ENCODE measurements at regions not wholly inside any gene's neighbourhood (a gene's known extent, or its start where the extent isn't known, plus 50 kb on each side); places are given as distances from the start of the nearest gene placed in this dataset.

- no peak overlapping the region for H3K4me2 ChIP-seq (ENCODE audit: insufficient read depth in 1 of 2, low read depth in 2 of 2, low read length in 2 of 2)
- H3K4ac ChIP-seq (replicated peaks; ENCODE audit: insufficient read length, low read depth, low read length): no peak overlapping the region
- H3K79me1 ChIP-seq (ENCODE audit: low read depth, low read length): no peaks in the 10 kb centered on the region
- no peak for DNase-seq (ENCODE audit: low read depth in 1 of 2, low spot score in 2 of 2)
- ChIA-PET CTCF (ENCODE audit: partially characterized antibody) (interaction anchor here (0.6 to 1.5 kb wide), 4 partner anchors 15 to 68 kb away, joined by 3 read pairs; no protein-coding TSS in a partner anchor), POLR2A (ENCODE audit: partially characterized antibody) (no interaction called here)
- TF ChIP-seq TEAD4 (IDR thresholded peaks at IDR 0.05; ENCODE audit: low read depth, low read length) (no peak), PHF8 (conservative IDR thresholded peaks at IDR 0.05; ENCODE audit: low read depth, low read length) (no peak), YY1 (IDR thresholded peaks at IDR 0.05; ENCODE audit: low read depth, low read length) (no peak), SP4 (IDR thresholded peaks at IDR 0.05; ENCODE audit: low read length) (no peak), JUN (IDR thresholded peaks at IDR 0.05; ENCODE audit: low read depth, low read length) (no peak), SUZ12 (IDR thresholded peaks at IDR 0.05; ENCODE audit: low read length) (no peak)
- no peak overlapping the region for H2BK12ac ChIP-seq (ENCODE audit: low read depth, low read length)
- no peak overlapping the region for H2AFZ ChIP-seq (ENCODE audit: low read length)
- no peak overlapping the region for H2AK5ac ChIP-seq (ENCODE audit: low read depth, low read length)
- H3K23me2 ChIP-seq (ENCODE audit: low read depth, low read length): peaks cover 3% of the 10 kb centered on the region; the same call in 1 of the 2 replicates
- no peak overlapping the region for H2BK5ac ChIP-seq (ENCODE audit: low read depth, low read length)
- H3K36me3 ChIP-seq (ENCODE audit: control insufficient read depth in 2 of 4, insufficient read depth in 4 of 4, low read length in 3 of 4): no peaks in the 10 kb centered on the region
- no peaks in the 10 kb centered on the region; a peak in 2 of 7 replicates for H3K4me1 ChIP-seq (replicated peaks in 1 of 4; ENCODE audit: control insufficient read depth in 3 of 4, insufficient read depth in 4 of 4, low read length in 3 of 4)
- no peak overlapping the region for H2BK15ac ChIP-seq (ENCODE audit: low read length)
- WGBS, 2 experiments (ENCODE audit: extremely low coverage in 1 of 2, insufficient coverage in 1 of 2, insufficient read length in 1 of 2, insufficient replicate concordance in 2 of 2, low coverage in 1 of 2, low lambda C conversion rate in 2 of 2, missing lambda C conversion rate in 1 of 2): 75% methylated on average over 7 of the region's 7 CpGs; no CpG with 5 or more reads in 1 of the 2 experiments
- no peak overlapping the region for H2BK20ac ChIP-seq (ENCODE audit: low read length)
- H3K56ac ChIP-seq (replicated peaks; ENCODE audit: insufficient read length, low read depth, low read length): no peak overlapping the region
- no peak overlapping the region for H4K5ac ChIP-seq (ENCODE audit: insufficient read length, low read depth, low read length)
- H4K91ac ChIP-seq (replicated peaks; ENCODE audit: insufficient read length, low read length): no peak overlapping the region
- no peaks in the 10 kb centered on the region for H4K20me1 ChIP-seq (replicated peaks in 1 of 2; ENCODE audit: control insufficient read depth in 1 of 2, insufficient read depth in 2 of 2, low read length in 2 of 2)
- no peaks in the 10 kb centered on the region for H3K79me2 ChIP-seq (ENCODE audit: control insufficient read depth in 1 of 2, insufficient read depth in 2 of 2, low read length in 2 of 2)
- H3K9me3 ChIP-seq (ENCODE audit: insufficient read depth in 2 of 2, low read depth in 1 of 2, low read length in 1 of 2): no peaks in the 10 kb centered on the region
- H3K23ac ChIP-seq (ENCODE audit: insufficient read length): no peak overlapping the region
- H3K27me3 ChIP-seq (replicated peaks in 1 of 4; ENCODE audit: control insufficient read depth in 3 of 4, extremely low read depth in 1 of 4, insufficient read depth in 3 of 4, low read length in 3 of 4): no peaks in the 10 kb centered on the region
- H3K9ac ChIP-seq (replicated peaks in 1 of 4; ENCODE audit: extremely low read depth in 1 of 4, low read depth in 3 of 4, low read length in 3 of 4): no peak overlapping the region
- no peak overlapping the region for H4K8ac ChIP-seq (ENCODE audit: extremely low read depth, insufficient read depth, low read length)
- H3K4me3 ChIP-seq (ENCODE audit: extremely low read depth in 1 of 4, insufficient read depth in 2 of 4, low read depth in 3 of 4, low read length in 4 of 4): no peak overlapping the region
- H3K18ac ChIP-seq (ENCODE audit: extremely low read depth, low read length): no peak overlapping the region
- no peak overlapping the region for H3K14ac ChIP-seq (ENCODE audit: insufficient read length)
- no peak overlapping the region for H3K27ac ChIP-seq (ENCODE audit: low read depth, low read length)
- FAIRE-seq: no peak
- no peak overlapping the region for H2BK120ac ChIP-seq (replicated peaks; ENCODE audit: low read depth, low read length)
Measured at GRCh38 chr7:68205826-68206225, 1209.2 kb downstream of the TYW1 start.

All from H1 (cell line).